Nephron progenitor cell (in vitro differentiated cells): ENCODE measurements at regions not wholly inside any gene's neighbourhood (a gene's known extent, or its start where the extent isn't known, plus 50 kb on each side); places are given as distances from the start of the nearest gene placed in this dataset.

Experiments
- DNase-seq: peaks from one replicate; pipeline ENCODE4 v3.0.0; 2021
- H3K27ac Mint-ChIP-seq: 2 replicates; pipeline ENCODE4 v1.8.0; 2021; ENCODE audit warnings: mild to moderate bottlenecking, moderate library complexity, mixed read lengths
- H3K27me3 Mint-ChIP-seq: 2 replicates; pipeline ENCODE4 v1.8.0; 2021; ENCODE audit warnings: mild to moderate bottlenecking, low read depth, mixed read lengths; ENCODE audit not compliant: poor library complexity
- H3K36me3 Mint-ChIP-seq: 2 replicates; pipeline ENCODE4 v1.8.0; 2021; ENCODE audit warnings: low read depth, mixed read lengths
- H3K4me1 Mint-ChIP-seq: 2 replicates; pipeline ENCODE4 v1.8.0; 2021; ENCODE audit warnings: mixed read lengths
- H3K4me3 Mint-ChIP-seq: 2 replicates; pipeline ENCODE4 v1.8.0; 2021; ENCODE audit warnings: mild to moderate bottlenecking, moderate library complexity, mixed read lengths
- H3K9me3 Mint-ChIP-seq: 2 replicates; pipeline ENCODE4 v1.8.0; 2021; ENCODE audit warnings: mild to moderate bottlenecking, moderate library complexity, mixed read lengths
- CTCF ChIP-seq: fragments of 200-600 bp; sonication (generic); IDR thresholded peaks from 2 replicates; pipeline ENCODE4 v1.5.0; 2021; ENCODE audit warnings: antibody characterized with exemption

- DNase-seq = no peak
- Mint-ChIP-seq H3K4me1 (peaks cover 7% of the 10 kb centered on the region), H3K27ac (no peak overlapping the region), H3K9me3 (no peaks in the 10 kb centered on the region), H3K36me3 (no peaks in the 10 kb centered on the region), H3K4me3 (no peak overlapping the region), H3K27me3 (no peaks in the 10 kb centered on the region)
- TF ChIP-seq CTCF = no peak
Measured at GRCh38 chr12:84502180-84502860, 410.3 kb downstream of the SLC6A15 start.

GRCh38 chr12:84497819-84498218, 414.8 kb downstream of the SLC6A15 start:
- no peaks in the 10 kb centered on the region for H3K36me3 Mint-ChIP-seq
- H3K27me3 Mint-ChIP-seq = no peaks in the 10 kb centered on the region
- DNase-seq = no peak
- H3K27ac Mint-ChIP-seq = no peak overlapping the region
- no peak for TF ChIP-seq CTCF
- H3K9me3 Mint-ChIP-seq = no peaks in the 10 kb centered on the region
- peaks cover 2% of the 10 kb centered on the region for H3K4me1 Mint-ChIP-seq
- H3K4me3 Mint-ChIP-seq = no peak overlapping the region

- no peaks in the 10 kb centered on the region for H3K4me1 Mint-ChIP-seq
- no peaks in the 10 kb centered on the region for H3K36me3 Mint-ChIP-seq
- TF ChIP-seq CTCF = no peak
- H3K9me3 Mint-ChIP-seq = no peaks in the 10 kb centered on the region
- no peaks in the 10 kb centered on the region for H3K27me3 Mint-ChIP-seq
- H3K27ac Mint-ChIP-seq = no peak overlapping the region
- DNase-seq = no peak
- H3K4me3 Mint-ChIP-seq = no peak overlapping the region
Measured at GRCh38 chr12:84495711-84496110, 416.9 kb downstream of the SLC6A15 start.

- no peaks in the 10 kb centered on the region for H3K36me3 Mint-ChIP-seq
- no peaks in the 10 kb centered on the region for H3K4me1 Mint-ChIP-seq
- no peaks in the 10 kb centered on the region for H3K27me3 Mint-ChIP-seq
- DNase-seq = no peak
- H3K4me3 Mint-ChIP-seq = no peak overlapping the region
- no peaks in the 10 kb centered on the region for H3K9me3 Mint-ChIP-seq
- no peak overlapping the region for H3K27ac Mint-ChIP-seq
- no peak for TF ChIP-seq CTCF
Measured at GRCh38 chr12:84492351-84492883, 420.2 kb downstream of the SLC6A15 start.

GRCh38 chr12:84484798-84485197, 427.8 kb downstream of the SLC6A15 start:
- TF ChIP-seq CTCF = no peak
- Mint-ChIP-seq H3K4me3 (no peak overlapping the region), H3K27ac (no peak overlapping the region), H3K36me3 (no peaks in the 10 kb centered on the region), H3K9me3 (no peaks in the 10 kb centered on the region), H3K27me3 (no peaks in the 10 kb centered on the region), H3K4me1 (no peaks in the 10 kb centered on the region)
- DNase-seq = no peak

- no peak overlapping the region for H3K4me3 Mint-ChIP-seq
- no peak for DNase-seq
- no peak overlapping the region for H3K27ac Mint-ChIP-seq
- no peaks in the 10 kb centered on the region for H3K36me3 Mint-ChIP-seq
- TF ChIP-seq CTCF = no peak
- no peaks in the 10 kb centered on the region for H3K9me3 Mint-ChIP-seq
- H3K27me3 Mint-ChIP-seq = no peaks in the 10 kb centered on the region
- H3K4me1 Mint-ChIP-seq = no peaks in the 10 kb centered on the region
Measured at GRCh38 chr12:84480803-84481202, 431.8 kb downstream of the SLC6A15 start.
